Mammary epithelial cell (primary cell): ENCODE measurements at regions not wholly inside any gene's neighbourhood (a gene's known extent, or its start where the extent isn't known, plus 50 kb on each side); places are given as distances from the start of the nearest gene placed in this dataset.
"Not testable (repeated sequence)": the region's sequence is repeated elsewhere in the genome, so short reads cannot be mapped to it uniquely, and the experiment has no call there.

Experiments
- EZH2 ChIP-seq: IDR thresholded peaks from 2 replicates; pipeline ENCODE4 v1.6.1; 2012; ENCODE audit warnings: low read length, inconsistent platforms, borderline replicate concordance
- TF ChIP-seq, protein P1 (sequence below), 2 donors: IDR thresholded peaks in 1 of 2; conservative IDR thresholded peaks in 1 of 2; 2 replicates each; pipeline ENCODE4 v1.5.1; 2011 to 2012; ENCODE audit warnings: inconsistent platforms in 2 of 2, low read length in 2 of 2, mild to moderate bottlenecking in 2 of 2, control low read depth in 1 of 2, low read depth in 1 of 2; ENCODE audit not compliant: insufficient read depth in 1 of 2; ENCODE audit errors: extremely low read depth in 1 of 2

DNA sequence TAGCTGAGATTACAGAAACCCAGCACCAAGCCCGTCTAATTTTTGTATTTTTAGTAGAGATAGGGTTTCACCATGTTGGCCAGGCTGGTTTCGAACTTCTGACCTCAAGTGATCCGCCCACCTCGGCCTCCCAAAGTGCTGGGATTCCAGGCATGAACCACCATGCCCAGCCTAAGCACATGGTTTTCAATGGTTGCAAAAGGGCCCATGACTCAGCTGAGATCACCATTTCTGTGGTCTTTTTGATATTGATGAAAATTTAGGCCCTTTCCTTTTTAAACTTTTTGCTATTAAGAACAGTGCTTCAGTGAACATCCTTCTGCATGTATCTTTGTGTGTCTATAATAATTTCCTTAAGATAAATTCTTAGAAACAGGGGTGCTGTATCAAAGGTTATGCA is 74.2 kb upstream of the CTBP2 start:
- TF ChIP-seq, protein P1, sequence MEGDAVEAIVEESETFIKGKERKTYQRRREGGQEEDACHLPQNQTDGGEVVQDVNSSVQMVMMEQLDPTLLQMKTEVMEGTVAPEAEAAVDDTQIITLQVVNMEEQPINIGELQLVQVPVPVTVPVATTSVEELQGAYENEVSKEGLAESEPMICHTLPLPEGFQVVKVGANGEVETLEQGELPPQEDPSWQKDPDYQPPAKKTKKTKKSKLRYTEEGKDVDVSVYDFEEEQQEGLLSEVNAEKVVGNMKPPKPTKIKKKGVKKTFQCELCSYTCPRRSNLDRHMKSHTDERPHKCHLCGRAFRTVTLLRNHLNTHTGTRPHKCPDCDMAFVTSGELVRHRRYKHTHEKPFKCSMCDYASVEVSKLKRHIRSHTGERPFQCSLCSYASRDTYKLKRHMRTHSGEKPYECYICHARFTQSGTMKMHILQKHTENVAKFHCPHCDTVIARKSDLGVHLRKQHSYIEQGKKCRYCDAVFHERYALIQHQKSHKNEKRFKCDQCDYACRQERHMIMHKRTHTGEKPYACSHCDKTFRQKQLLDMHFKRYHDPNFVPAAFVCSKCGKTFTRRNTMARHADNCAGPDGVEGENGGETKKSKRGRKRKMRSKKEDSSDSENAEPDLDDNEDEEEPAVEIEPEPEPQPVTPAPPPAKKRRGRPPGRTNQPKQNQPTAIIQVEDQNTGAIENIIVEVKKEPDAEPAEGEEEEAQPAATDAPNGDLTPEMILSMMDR (conservative IDR thresholded peaks at IDR 0.05 in 1 of 2, IDR thresholded peaks at IDR 0.05 in 1 of 2; ENCODE audit: extremely low read depth in 1 of 2, insufficient read depth in 1 of 2, low read depth in 1 of 2, low read length in 2 of 2): not testable (repeated sequence)
- not testable (repeated sequence) for TF ChIP-seq EZH2
